WERI-Rb-1 (cell line): ENCODE measurements at regions not wholly inside any gene's neighbourhood (a gene's known extent, or its start where the extent isn't known, plus 50 kb on each side); places are given as distances from the start of the nearest gene placed in this dataset.
"Not testable (repeated sequence)": the region's sequence is repeated elsewhere in the genome, so short reads cannot be mapped to it uniquely, and the experiment has no call there.

Experiments used
- DNase-seq: peaks from one replicate; pipeline ENCODE4 v3.0.0-alpha.2; 2020
- H3K27ac ChIP-seq: fragments of 250-450 bp; sonication (Bioruptor Pico); 2 replicates; pipeline ENCODE4 v1.5.1; 2020; ENCODE audit warnings: mild to moderate bottlenecking, moderate library complexity
- H3K27me3 ChIP-seq: fragments of 250-450 bp; sonication (Bioruptor Pico); 2 replicates; pipeline ENCODE4 v1.5.1; 2021; ENCODE audit warnings: mild to moderate bottlenecking, low read depth, moderate library complexity; ENCODE audit not compliant: insufficient read depth, severe bottlenecking
- H3K36me3 ChIP-seq: fragments of 250-450 bp; sonication (Bioruptor Pico); 2 replicates; pipeline ENCODE4 v1.5.1; 2020; ENCODE audit warnings: mild to moderate bottlenecking, moderate library complexity
- H3K4me3 ChIP-seq: 2 replicates; pipeline ENCODE4 v1.5.1; 2011; ENCODE audit warnings: low read depth, mild to moderate bottlenecking, control low read depth, low read length
- H3K9me3 ChIP-seq: fragments of 250-450 bp; sonication (Bioruptor Pico); 2 replicates; pipeline ENCODE4 v1.5.1; 2021; ENCODE audit warnings: mild to moderate bottlenecking, moderate library complexity; ENCODE audit not compliant: severe bottlenecking
- CTCF ChIP-seq: IDR thresholded peaks from 2 replicates; pipeline ENCODE4 v1.5.1; 2011; ENCODE audit warnings: low read depth, mild to moderate bottlenecking, control low read depth, inconsistent platforms, low read length

GRCh38 chr2:57698935-57699449 is 347.6 kb upstream of the VRK2 start:
- DNase-seq = no peak
- Histone ChIP-seq H3K4me3 (no peak overlapping the region), H3K36me3 (no peaks in the 10 kb centered on the region), H3K9me3 (no peaks in the 10 kb centered on the region), H3K27me3 (no peaks in the 10 kb centered on the region), H3K27ac (no peak overlapping the region)
- TF ChIP-seq CTCF = no peak

- no peak overlapping the region for H3K4me3 ChIP-seq
- TF ChIP-seq CTCF = no peak
- DNase-seq = no peak
Observed at GRCh38 chr2:57701391-57701791, 345.2 kb upstream of the VRK2 start.

GRCh38 chr2:57703407-57703806 is 343.2 kb upstream of the VRK2 start:
- no peak for DNase-seq
- no peaks in the 10 kb centered on the region for H3K27me3 ChIP-seq
- no peak overlapping the region for H3K4me3 ChIP-seq
- no peaks in the 10 kb centered on the region for H3K36me3 ChIP-seq
- TF ChIP-seq CTCF = no peak
- no peaks in the 10 kb centered on the region for H3K9me3 ChIP-seq
- H3K27ac ChIP-seq = no peak overlapping the region

More at GRCh38 chr2:57701391-57701791, 345.2 kb upstream of the VRK2 start:
- Histone ChIP-seq H3K36me3 (no peaks in the 10 kb centered on the region), H3K27me3 (no peaks in the 10 kb centered on the region), H3K9me3 (no peaks in the 10 kb centered on the region), H3K27ac (no peak overlapping the region)

GRCh38 chr2:57707794-57708193 is 338.8 kb upstream of the VRK2 start:
- not testable (repeated sequence) for H3K4me3 ChIP-seq, H3K9me3 ChIP-seq, H3K27me3 ChIP-seq, H3K27ac ChIP-seq, DNase-seq, H3K36me3 ChIP-seq

GRCh38 chr2:57711991-57712390 is 334.6 kb upstream of the VRK2 start:
- Histone ChIP-seq H3K27ac (no peak overlapping the region), H3K36me3 (no peaks in the 10 kb centered on the region)
- no peak for DNase-seq

More at GRCh38 chr2:57711991-57712390, 334.6 kb upstream of the VRK2 start:
- H3K9me3 ChIP-seq = no peaks in the 10 kb centered on the region
- no peak overlapping the region for H3K4me3 ChIP-seq
- H3K27me3 ChIP-seq = no peaks in the 10 kb centered on the region
- TF ChIP-seq CTCF = no peak
